ENCODE measurements at regions not wholly inside any gene's neighbourhood (a gene's known extent, or its start where the extent isn't known, plus 50 kb on each side); places are given as distances from the start of the nearest gene placed in this dataset.

DNA sequence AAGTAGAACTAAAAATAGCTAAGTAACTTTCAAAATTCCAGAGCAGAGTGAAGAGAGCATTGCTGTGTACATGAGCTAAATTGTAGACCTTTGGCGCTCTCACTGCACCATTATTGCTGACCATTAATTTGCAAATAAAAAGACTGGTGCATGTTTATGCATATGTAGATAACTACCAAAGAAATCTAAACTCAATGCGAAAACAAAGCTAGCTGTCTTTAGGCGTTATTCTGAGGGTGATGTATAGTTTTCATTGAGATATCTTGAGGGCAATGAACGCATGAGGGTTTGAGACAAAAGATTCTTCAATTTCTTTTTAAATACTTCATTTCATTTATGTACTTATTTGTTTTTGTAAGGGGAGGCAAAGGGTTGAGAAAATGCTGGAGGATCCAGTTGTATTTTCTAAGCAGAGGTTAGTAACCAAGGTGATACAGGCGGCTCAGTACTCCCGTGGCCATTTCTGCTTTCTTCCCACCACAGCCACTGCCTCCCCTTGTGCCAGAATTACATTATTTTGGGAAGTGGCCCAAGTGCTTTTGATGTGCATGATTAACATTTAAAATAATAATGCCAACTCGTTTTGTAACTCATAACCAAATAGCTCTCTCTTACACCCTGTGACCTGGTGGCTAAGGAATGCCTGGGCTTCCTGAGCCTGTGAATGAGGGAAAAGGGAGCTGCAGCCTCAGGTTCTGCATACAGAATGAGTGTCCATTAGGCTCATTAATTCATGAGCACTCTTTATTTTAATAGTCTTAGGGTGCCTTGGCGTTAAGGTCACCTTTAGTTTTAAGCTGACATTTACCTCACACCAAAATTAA is 797.8 kb upstream of the GYPC start:
- H3K4me3 ChIP-seq (ENCODE audit: low read length): no peak overlapping the region
- H3K27ac ChIP-seq (ENCODE audit: low read depth, low read length): no peak overlapping the region
- no peaks in the 10 kb centered on the region for H3K27me3 ChIP-seq (ENCODE audit: insufficient read depth, low read length)
- H3K36me3 ChIP-seq (ENCODE audit: insufficient read depth, low read length): no peaks in the 10 kb centered on the region
- no peak overlapping the region for H3K9ac ChIP-seq (ENCODE audit: low read depth, low read length)
- no peaks in the 10 kb centered on the region for H3K9me3 ChIP-seq (ENCODE audit: insufficient read depth, low read depth, low read length)
- 100% methylated on average over 4 of the region's 8 CpGs for WGBS
- peaks cover 7% of the 10 kb centered on the region for H3K4me1 ChIP-seq (ENCODE audit: insufficient read depth, low read length)

- H3K4me1 ChIP-seq (ENCODE audit: insufficient read depth, low read length): peaks cover 7% of the 10 kb centered on the region
- H3K27ac ChIP-seq (ENCODE audit: low read depth, low read length): no peak overlapping the region
- no peaks in the 10 kb centered on the region for H3K9me3 ChIP-seq (ENCODE audit: insufficient read depth, low read depth, low read length)
- H3K4me3 ChIP-seq (ENCODE audit: low read length): no peak overlapping the region
- no CpG with 5 or more reads among the region's 1 CpG for WGBS
- no peak overlapping the region for H3K9ac ChIP-seq (ENCODE audit: low read depth, low read length)
- H3K27me3 ChIP-seq (ENCODE audit: insufficient read depth, low read length): no peaks in the 10 kb centered on the region
- H3K36me3 ChIP-seq (ENCODE audit: insufficient read depth, low read length): no peaks in the 10 kb centered on the region
These were observed 794.5 kb upstream of the GYPC start for GRCh38 chr2:125861461-125861860.

DNA sequence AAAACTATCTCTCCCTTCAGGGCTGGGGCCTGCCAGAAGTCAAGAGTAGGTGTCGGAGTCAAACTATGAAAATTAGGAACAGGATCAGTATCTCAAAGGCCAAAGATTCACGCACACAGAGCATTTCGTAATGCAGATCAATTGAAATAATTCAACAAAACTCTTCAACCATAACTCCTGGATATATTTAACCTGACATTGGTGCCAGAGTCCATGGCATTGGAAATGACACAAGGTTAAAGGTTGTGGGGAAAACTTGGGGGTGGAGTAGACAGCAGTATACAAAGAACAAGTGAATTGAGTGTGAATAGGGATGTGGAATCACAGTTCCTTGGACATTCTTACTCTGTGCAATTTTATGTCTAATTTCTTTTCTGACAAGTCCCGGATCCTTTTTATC is 788.0 kb upstream of the GYPC start:
- H3K27me3 ChIP-seq (ENCODE audit: insufficient read depth, low read length): no peaks in the 10 kb centered on the region
- H3K4me1 ChIP-seq (ENCODE audit: insufficient read depth, low read length): peaks cover 5% of the 10 kb centered on the region; the same call in 1 of the 2 replicates
- H3K27ac ChIP-seq (ENCODE audit: low read depth, low read length): no peak overlapping the region
- WGBS: 99% methylated on average over 4 of the region's 4 CpGs
- no peaks in the 10 kb centered on the region for H3K36me3 ChIP-seq (ENCODE audit: insufficient read depth, low read length)
- H3K9me3 ChIP-seq (ENCODE audit: insufficient read depth, low read depth, low read length): 0 out of 2 replicates have a peak, but pooled peaks cover 4% of the 10 kb centered on the region
- no peak overlapping the region for H3K9ac ChIP-seq (ENCODE audit: low read depth, low read length)
- no peak overlapping the region for H3K4me3 ChIP-seq (ENCODE audit: low read length)

- no peak overlapping the region for H3K9ac ChIP-seq (ENCODE audit: low read depth, low read length)
- H3K27ac ChIP-seq (ENCODE audit: low read depth, low read length): no peak overlapping the region
- H3K27me3 ChIP-seq (ENCODE audit: insufficient read depth, low read length): no peaks in the 10 kb centered on the region
- WGBS: 75% methylated on average over 2 of the region's 2 CpGs
- 0 out of 2 replicates have a peak, but pooled peaks cover 4% of the 10 kb centered on the region for H3K9me3 ChIP-seq (ENCODE audit: insufficient read depth, low read depth, low read length)
- H3K4me1 ChIP-seq (ENCODE audit: insufficient read depth, low read length): peaks cover 5% of the 10 kb centered on the region; the same call in 1 of the 2 replicates
- H3K4me3 ChIP-seq (ENCODE audit: low read length): no peak overlapping the region
- no peaks in the 10 kb centered on the region for H3K36me3 ChIP-seq (ENCODE audit: insufficient read depth, low read length)
These were observed 785.7 kb upstream of the GYPC start for GRCh38 chr2:125870264-125870663.

GRCh38 chr2:125870746-125871145 is 785.2 kb upstream of the GYPC start:
- Histone ChIP-seq H3K9ac (ENCODE audit: low read depth, low read length) (no peak overlapping the region), H3K4me3 (ENCODE audit: low read length) (no peak overlapping the region), H3K27me3 (ENCODE audit: insufficient read depth, low read length) (no peaks in the 10 kb centered on the region), H3K9me3 (ENCODE audit: insufficient read depth, low read depth, low read length) (0 out of 2 replicates have a peak, but pooled peaks cover 4% of the 10 kb centered on the region), H3K4me1 (ENCODE audit: insufficient read depth, low read length) (peaks cover 5% of the 10 kb centered on the region; the same call in 1 of the 2 replicates), H3K36me3 (ENCODE audit: insufficient read depth, low read length) (no peaks in the 10 kb centered on the region), H3K27ac (ENCODE audit: low read depth, low read length) (no peak overlapping the region)
- 96% methylated on average over 1 of the region's 1 CpG for WGBS

- WGBS: 96% methylated on average over 6 of the region's 6 CpGs
- Histone ChIP-seq H3K27me3 (ENCODE audit: insufficient read depth, low read length) (no peaks in the 10 kb centered on the region), H3K9ac (ENCODE audit: low read depth, low read length) (no peak overlapping the region), H3K4me3 (ENCODE audit: low read length) (no peak overlapping the region), H3K27ac (ENCODE audit: low read depth, low read length) (no peak overlapping the region), H3K36me3 (ENCODE audit: insufficient read depth, low read length) (no peaks in the 10 kb centered on the region), H3K9me3 (ENCODE audit: insufficient read depth, low read depth, low read length) (peaks cover 9% of the 10 kb centered on the region; the same call in 1 of the 2 replicates), H3K4me1 (ENCODE audit: insufficient read depth, low read length) (peaks cover 5% of the 10 kb centered on the region; the same call in 1 of the 2 replicates)
These were observed 781.4 kb upstream of the GYPC start for GRCh38 chr2:125874564-125874963.

DNA sequence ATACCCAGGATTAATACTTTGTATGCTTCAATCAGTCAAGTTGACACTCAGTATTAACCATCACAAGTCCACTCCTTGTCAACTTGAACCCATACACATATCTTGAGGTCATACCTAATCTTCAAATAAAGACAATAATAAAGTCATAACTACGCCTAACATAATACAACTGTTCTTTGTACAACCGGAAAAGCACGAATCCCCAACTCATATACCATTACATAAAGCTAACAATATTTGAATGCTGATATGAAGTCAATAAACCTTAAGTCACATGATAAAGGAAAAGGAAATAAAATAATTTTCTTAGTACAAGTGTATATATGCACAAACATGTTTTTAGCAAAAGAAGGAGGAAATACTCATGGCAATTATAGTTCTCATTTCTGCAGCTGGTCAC is 770.6 kb upstream of the GYPC start:
- Histone ChIP-seq H3K27me3 (ENCODE audit: insufficient read depth, low read length) (no peaks in the 10 kb centered on the region), H3K36me3 (ENCODE audit: insufficient read depth, low read length) (no peaks in the 10 kb centered on the region), H3K9me3 (ENCODE audit: insufficient read depth, low read depth, low read length) (peaks cover 13% of the 10 kb centered on the region), H3K27ac (ENCODE audit: low read depth, low read length) (no peak overlapping the region), H3K9ac (ENCODE audit: low read depth, low read length) (no peak overlapping the region), H3K4me1 (ENCODE audit: insufficient read depth, low read length) (no peaks in the 10 kb centered on the region), H3K4me3 (ENCODE audit: low read length) (no peak overlapping the region)
- 95% methylated on average over 3 of the region's 3 CpGs for WGBS

DNA sequence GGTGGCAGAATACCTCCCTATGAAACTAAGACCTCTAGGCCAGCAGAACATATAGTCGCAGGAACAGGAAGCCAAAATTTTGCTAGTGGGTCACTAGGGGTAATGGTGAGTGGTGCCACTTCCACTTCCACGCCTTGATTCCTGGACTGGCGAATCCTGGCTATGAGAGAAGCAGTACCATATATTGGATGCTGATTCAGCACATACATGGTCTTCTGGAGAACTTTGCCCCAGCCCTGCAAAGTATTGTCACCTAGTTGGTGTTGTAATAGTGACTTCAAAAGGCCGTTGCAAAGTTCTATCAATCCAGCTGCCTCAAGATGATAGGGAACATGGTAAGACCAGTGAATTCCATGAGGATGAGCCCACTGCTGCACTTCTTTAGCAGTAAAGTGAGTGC is 769.8 kb upstream of the GYPC start:
- no peak overlapping the region for H3K27ac ChIP-seq (ENCODE audit: low read depth, low read length)
- WGBS: 96% methylated on average over 4 of the region's 4 CpGs

GRCh38 chr2:125901278-125901677 is 754.7 kb upstream of the GYPC start:
- Histone ChIP-seq H3K4me1 (ENCODE audit: insufficient read depth, low read length) (no peaks in the 10 kb centered on the region), H3K36me3 (ENCODE audit: insufficient read depth, low read length) (no peaks in the 10 kb centered on the region), H3K9me3 (ENCODE audit: insufficient read depth, low read depth, low read length) (peaks cover 31% of the 10 kb centered on the region), H3K9ac (ENCODE audit: low read depth, low read length) (no peak overlapping the region), H3K27me3 (ENCODE audit: insufficient read depth, low read length) (no peaks in the 10 kb centered on the region), H3K4me3 (ENCODE audit: low read length) (no peak overlapping the region), H3K27ac (ENCODE audit: low read depth, low read length) (no peak overlapping the region)

More for the DNA sequence above, 769.8 kb upstream of the GYPC start:
- no peak overlapping the region for H3K9ac ChIP-seq (ENCODE audit: low read depth, low read length)
- H3K36me3 ChIP-seq (ENCODE audit: insufficient read depth, low read length): no peaks in the 10 kb centered on the region
- H3K4me3 ChIP-seq (ENCODE audit: low read length): no peak overlapping the region
- H3K4me1 ChIP-seq (ENCODE audit: insufficient read depth, low read length): no peaks in the 10 kb centered on the region
- no peaks in the 10 kb centered on the region for H3K27me3 ChIP-seq (ENCODE audit: insufficient read depth, low read length)
- H3K9me3 ChIP-seq (ENCODE audit: insufficient read depth, low read depth, low read length): peaks cover 17% of the 10 kb centered on the region

DNA sequence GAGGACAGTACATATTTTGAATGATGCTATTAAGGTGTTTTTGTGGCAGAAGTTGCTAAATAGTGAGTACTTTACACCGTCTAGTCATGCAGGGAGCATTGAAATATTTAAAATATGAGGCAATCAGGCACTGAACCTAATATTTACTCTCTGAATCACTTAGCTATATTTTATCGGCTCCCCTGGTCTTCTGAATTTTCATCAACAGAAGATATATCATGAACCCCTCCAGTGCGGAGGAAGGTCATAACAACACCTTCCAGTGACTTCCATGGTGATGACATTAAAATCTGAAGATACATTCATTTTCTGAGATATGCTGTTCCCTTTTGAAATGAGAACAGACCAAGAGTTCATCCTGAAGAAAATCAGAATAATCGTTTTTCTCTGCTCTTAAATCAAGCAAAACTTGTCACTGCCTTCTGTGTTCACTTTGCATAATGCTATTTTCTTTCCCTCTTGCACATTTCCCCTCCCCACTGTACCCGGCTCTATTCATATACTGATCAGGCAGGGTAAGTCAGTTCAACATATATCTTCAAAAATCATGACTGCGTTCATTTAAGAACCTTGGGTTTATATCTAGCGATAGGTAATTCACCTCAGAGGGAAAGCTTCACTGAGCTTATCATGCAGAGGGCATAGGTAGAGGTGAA is 729.9 kb upstream of the GYPC start:
- Histone ChIP-seq H3K9ac (ENCODE audit: low read depth, low read length) (no peak overlapping the region), H3K27ac (ENCODE audit: low read depth, low read length) (no peak overlapping the region), H3K4me1 (ENCODE audit: insufficient read depth, low read length) (no peaks in the 10 kb centered on the region; the same call in 1 of the 2 replicates), H3K4me3 (ENCODE audit: low read length) (no peak overlapping the region), H3K27me3 (ENCODE audit: insufficient read depth, low read length) (no peaks in the 10 kb centered on the region), H3K36me3 (ENCODE audit: insufficient read depth, low read length) (no peaks in the 10 kb centered on the region), H3K9me3 (ENCODE audit: insufficient read depth, low read depth, low read length) (no peaks in the 10 kb centered on the region)
- 94% methylated on average over 7 of the region's 7 CpGs for WGBS

- Histone ChIP-seq H3K27ac (ENCODE audit: low read depth, low read length) (no peak overlapping the region), H3K9ac (ENCODE audit: low read depth, low read length) (no peak overlapping the region), H3K27me3 (ENCODE audit: insufficient read depth, low read length) (no peaks in the 10 kb centered on the region), H3K36me3 (ENCODE audit: insufficient read depth, low read length) (no peaks in the 10 kb centered on the region), H3K4me1 (ENCODE audit: insufficient read depth, low read length) (no peaks in the 10 kb centered on the region), H3K4me3 (ENCODE audit: low read length) (no peak overlapping the region), H3K9me3 (ENCODE audit: insufficient read depth, low read depth, low read length) (no peaks in the 10 kb centered on the region)
- WGBS: 89% methylated on average over 1 of the region's 2 CpGs
These were observed 720.4 kb upstream of the GYPC start for GRCh38 chr2:125935559-125935958.
